Erythroblast (primary cell): ENCODE measurements at regions not wholly inside any gene's neighbourhood (a gene's known extent, or its start where the extent isn't known, plus 50 kb on each side); places are given as distances from the start of the nearest gene placed in this dataset.

Experiments used
- GATA1 ChIP-seq: IDR thresholded peaks from 2 replicates; pipeline ENCODE4 v1.6.1; 2011; ENCODE audit warnings: low read depth, mild to moderate bottlenecking, control low read depth, low read length, moderate library complexity
- POLR2A ChIP-seq: IDR thresholded peaks from 2 replicates; pipeline ENCODE4 v1.6.1; 2011; ENCODE audit warnings: mild to moderate bottlenecking, low read length

- TF ChIP-seq POLR2A (no peak), GATA1 (no peak)
Measured at GRCh38 chr11:44400431-44400830, 90.5 kb upstream of the ALX4 start.
